Esophagus muscularis mucosa (tissue), 4 donors: ENCODE measurements at regions not wholly inside any gene's neighbourhood (a gene's known extent, or its start where the extent isn't known, plus 50 kb on each side); places are given as distances from the start of the nearest gene placed in this dataset.

Experiments
- DNase-seq: peaks from one replicate; pipeline ENCODE4 v3.0.0-alpha.2; 2017; ENCODE audit errors: extremely low spot score
- H3K27ac ChIP-seq, 4 donors: fragments of 200-600 bp; sonication (generic); replicated peaks in 1 of 4; 1 replicate in 3 of 4; 2 replicates in 1 of 4; pipeline ENCODE4 v1.5.1; 2016 to 2019; ENCODE audit warnings: mild to moderate bottlenecking in 1 of 4
- H3K27me3 ChIP-seq, 4 donors: fragments of 200-600 bp; sonication (generic); one replicate each; pipeline versions ENCODE4 v1.5.1 to v1.6.0; 2016 to 2019
- H3K36me3 ChIP-seq, 4 donors: fragments of 200-600 bp; sonication (generic); one replicate each; pipeline ENCODE4 v1.5.1; 2016 to 2019
- H3K4me1 ChIP-seq, 4 donors: fragments of 200-600 bp; sonication (generic); one replicate each; pipeline ENCODE4 v1.5.1; 2016 to 2019
- H3K4me3 ChIP-seq, 4 donors: fragments of 200-600 bp; sonication (generic); 1 replicate in 2 of 4; 2 replicates in 2 of 4; pipeline ENCODE4 v1.5.1; 2016 to 2019; ENCODE audit warnings: mild to moderate bottlenecking in 4 of 4, moderate library complexity in 1 of 4
- H3K9me3 ChIP-seq, 4 donors: fragments of 200-600 bp; sonication (generic); 1 replicate in 3 of 4; 2 replicates in 1 of 4; pipeline ENCODE4 v1.5.1; 2016 to 2019
- EP300 ChIP-seq: sonication (generic); formaldehyde crosslinking; IDR thresholded peaks from one replicate; pipeline ENCODE4 v1.6.1; 2017; ENCODE audit warnings: antibody characterized with exemption
- POLR2A ChIP-seq: fragments of 450-650 bp; IDR thresholded peaks from one replicate; pipeline ENCODE4 v1.6.1; 2017; ENCODE audit warnings: antibody characterized with exemption, moderate library complexity, mild to moderate bottlenecking, low read depth
- POLR2AphosphoS5 ChIP-seq, 2 donors: sonication (generic); formaldehyde crosslinking; IDR thresholded peaks; one replicate each; pipeline ENCODE4 v1.6.1; 2017; ENCODE audit warnings: antibody characterized with exemption in 2 of 2
- WGBS: methylation state at CpG from one replicate; pipeline ENCODE4 v1.1.5; 2018; 5-methylcytosine and 5-hydroxymethylcytosine counted together
- intact Hi-C: fragments of 100-400 bp; cut with DNase I; formaldehyde crosslinking; loops from one replicate; pipeline ENCODE4 v1.15.1; 2023
- TF ChIP-seq, protein P1 (sequence below), 3 experiments: fragments of 200-600 bp in 2 of 3; fragments of 450-650 bp in 1 of 3; sonication (generic) in 2 of 3; IDR thresholded peaks; one replicate each; pipeline ENCODE4 v1.5.1; 2017 to 2019; ENCODE audit warnings: antibody characterized with exemption in 3 of 3, mild to moderate bottlenecking in 2 of 3, moderate library complexity in 1 of 3

DNA sequence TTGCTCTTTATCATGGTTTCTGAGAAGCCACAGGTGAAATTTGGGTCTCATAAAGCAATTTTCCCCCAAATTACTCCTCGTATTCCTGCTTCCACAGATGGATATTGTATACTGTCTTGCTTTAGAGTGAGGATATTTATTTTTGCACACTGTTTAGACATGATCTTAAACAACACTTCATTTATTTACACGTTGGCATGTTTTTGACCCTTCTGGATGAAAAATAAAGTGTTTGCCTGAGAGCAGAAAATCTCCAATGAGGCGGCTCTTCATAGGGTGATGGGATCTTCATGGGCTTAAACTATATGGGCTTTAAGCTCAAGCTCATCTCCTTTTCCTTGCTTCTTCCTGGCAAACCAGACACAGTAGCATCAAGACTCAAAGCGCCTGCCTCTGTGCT is 148.4 kb downstream of the MACROH2A1 start:
- intact Hi-C loops: no loop called here
- peaks cover 10 to 30% (median 26%) of the 10 kb centered on the region in 4 donors for H3K4me1 ChIP-seq
- H3K36me3 ChIP-seq: no peaks in the 10 kb centered on the region
- DNase-seq: no peak
- whole genome bisulfite sequencing: 71% methylated on average over 4 of the region's 4 CpGs
- no peak overlapping the region for H3K27ac ChIP-seq
- no peaks in the 10 kb centered on the region for H3K9me3 ChIP-seq
- no peak overlapping the region for H3K4me3 ChIP-seq
- no peaks in the 10 kb centered on the region for H3K27me3 ChIP-seq
- no peak for TF ChIP-seq POLR2AphosphoS5 (IDR thresholded peaks at IDR 0.05)

DNA sequence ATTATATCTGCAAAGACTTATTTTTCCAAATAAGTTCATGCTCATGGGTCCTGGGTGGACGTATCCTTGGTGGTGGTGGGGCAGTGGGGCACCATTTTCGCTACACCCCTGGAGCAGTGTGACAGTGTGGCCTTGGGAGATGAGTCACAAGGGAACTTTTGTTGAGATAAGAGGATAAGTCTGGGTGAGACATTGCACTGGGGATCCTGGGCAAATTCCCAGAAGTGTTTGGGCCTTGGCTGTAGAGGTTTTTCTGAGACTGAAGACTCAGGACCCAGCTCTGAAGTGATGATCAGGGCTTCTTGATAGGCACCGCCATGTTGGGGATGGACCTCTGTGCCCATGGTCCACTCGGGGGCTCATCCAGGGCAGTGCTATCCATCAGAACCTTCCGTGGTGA is 149.4 kb downstream of the MACROH2A1 start:
- DNase-seq: peak; percentile 70
- WGBS: 99% methylated on average over 5 of the region's 5 CpGs
- intact Hi-C loops: no loop called here

DNA sequence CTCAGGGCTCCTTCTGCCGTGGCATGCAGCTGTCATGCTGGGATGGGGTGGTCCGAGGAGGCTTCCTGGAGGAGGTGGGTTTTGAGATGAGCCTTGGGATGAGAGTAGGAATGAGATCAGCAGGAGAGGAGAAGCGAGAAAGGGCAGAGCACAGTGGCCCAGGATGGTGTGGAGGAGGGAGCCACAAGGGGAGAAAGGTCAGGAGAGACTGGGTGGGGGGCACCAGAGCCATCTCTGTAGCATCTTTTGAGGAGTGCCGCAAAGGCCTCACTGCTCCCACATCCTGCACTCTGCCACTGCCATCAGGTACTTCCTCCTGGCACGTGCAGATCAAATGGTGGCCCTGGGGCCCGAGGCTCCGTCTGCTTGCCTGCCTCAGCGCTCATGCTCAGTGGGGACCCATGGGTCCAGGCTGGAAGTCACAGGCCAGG is 150.2 kb downstream of the MACROH2A1 start:
- Histone ChIP-seq H3K9me3 (no peaks in the 10 kb centered on the region), H3K4me1 (peaks cover 20 to 46% (median 40%) of the 10 kb centered on the region in 4 donors), H3K4me3 (no peak overlapping the region), H3K27ac (no peak overlapping the region), H3K27me3 (no peaks in the 10 kb centered on the region), H3K36me3 (no peaks in the 10 kb centered on the region)
- intact Hi-C loops: no loop called here
- 92% methylated on average over 7 of the region's 8 CpGs for WGBS
- TF ChIP-seq POLR2A (no peak), EP300 (no peak), POLR2AphosphoS5 (IDR thresholded peaks at IDR 0.05) (no peak)
- TF ChIP-seq, protein P1, sequence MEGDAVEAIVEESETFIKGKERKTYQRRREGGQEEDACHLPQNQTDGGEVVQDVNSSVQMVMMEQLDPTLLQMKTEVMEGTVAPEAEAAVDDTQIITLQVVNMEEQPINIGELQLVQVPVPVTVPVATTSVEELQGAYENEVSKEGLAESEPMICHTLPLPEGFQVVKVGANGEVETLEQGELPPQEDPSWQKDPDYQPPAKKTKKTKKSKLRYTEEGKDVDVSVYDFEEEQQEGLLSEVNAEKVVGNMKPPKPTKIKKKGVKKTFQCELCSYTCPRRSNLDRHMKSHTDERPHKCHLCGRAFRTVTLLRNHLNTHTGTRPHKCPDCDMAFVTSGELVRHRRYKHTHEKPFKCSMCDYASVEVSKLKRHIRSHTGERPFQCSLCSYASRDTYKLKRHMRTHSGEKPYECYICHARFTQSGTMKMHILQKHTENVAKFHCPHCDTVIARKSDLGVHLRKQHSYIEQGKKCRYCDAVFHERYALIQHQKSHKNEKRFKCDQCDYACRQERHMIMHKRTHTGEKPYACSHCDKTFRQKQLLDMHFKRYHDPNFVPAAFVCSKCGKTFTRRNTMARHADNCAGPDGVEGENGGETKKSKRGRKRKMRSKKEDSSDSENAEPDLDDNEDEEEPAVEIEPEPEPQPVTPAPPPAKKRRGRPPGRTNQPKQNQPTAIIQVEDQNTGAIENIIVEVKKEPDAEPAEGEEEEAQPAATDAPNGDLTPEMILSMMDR (IDR thresholded peaks at IDR 0.05): no peak
- peak; percentile 80 for DNase-seq

More for the DNA sequence above, 149.4 kb downstream of the MACROH2A1 start:
- H3K4me1 ChIP-seq: peaks cover 15 to 38% (median 32%) of the 10 kb centered on the region in 4 donors
- TF ChIP-seq POLR2AphosphoS5 (IDR thresholded peaks at IDR 0.05): no peak
- TF ChIP-seq POLR2A: no peak
- no peak for TF ChIP-seq EP300
- TF ChIP-seq, protein P1 (IDR thresholded peaks at IDR 0.05): no peak
- no peaks in the 10 kb centered on the region for H3K9me3 ChIP-seq
- no peaks in the 10 kb centered on the region for H3K27me3 ChIP-seq
- no peaks in the 10 kb centered on the region for H3K36me3 ChIP-seq
- H3K27ac ChIP-seq: no peak overlapping the region
- no peak overlapping the region for H3K4me3 ChIP-seq

DNA sequence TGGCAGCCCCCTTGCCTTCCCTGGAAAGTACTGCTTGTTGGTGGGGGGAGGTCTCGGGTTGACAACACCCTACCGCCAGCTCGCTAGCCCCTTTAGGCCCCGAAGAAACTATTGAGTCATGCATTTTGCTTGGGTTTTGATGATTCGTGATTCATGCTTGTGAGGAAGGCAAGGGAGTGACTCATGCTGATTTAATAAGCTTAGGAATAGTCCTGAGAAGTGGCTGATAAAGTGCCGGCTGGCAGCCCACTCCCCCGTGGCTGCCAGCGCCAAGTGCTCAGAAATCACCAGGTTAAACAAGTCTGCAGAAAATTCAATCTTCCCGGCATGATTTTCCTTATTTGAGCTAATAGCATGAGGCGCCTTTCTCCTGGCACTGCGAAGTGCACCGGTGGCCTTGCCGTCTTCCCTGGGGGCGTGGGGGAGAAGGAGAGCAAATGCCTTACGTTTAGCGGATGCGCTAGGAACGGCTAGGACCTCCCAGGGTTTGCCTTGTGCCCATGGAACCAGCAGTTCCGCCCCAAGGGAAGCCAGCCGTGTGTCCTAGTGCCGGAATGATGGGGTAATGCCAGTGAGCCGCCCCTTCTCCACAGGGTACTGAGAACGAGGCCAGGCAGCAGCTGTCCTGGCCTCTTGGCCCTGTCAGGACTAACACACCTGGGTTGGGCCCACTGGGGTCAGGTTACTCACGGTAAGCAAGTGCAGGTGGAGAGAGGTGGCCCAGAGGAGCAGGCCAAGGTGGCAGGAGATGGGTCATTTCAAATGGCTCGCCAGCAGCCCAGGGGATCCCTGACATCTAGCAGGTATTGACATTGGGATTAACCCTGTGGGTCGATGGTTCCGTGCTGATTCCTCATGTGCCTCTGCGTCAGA is 151.9 kb downstream of the MACROH2A1 start:
- no peaks in the 10 kb centered on the region for H3K36me3 ChIP-seq
- WGBS: 61% methylated on average over 21 of the region's 28 CpGs
- peaks cover 34 to 63% (median 57%) of the 10 kb centered on the region in 4 donors for H3K4me1 ChIP-seq
- DNase-seq: peak; percentile 90
- H3K27ac ChIP-seq: no peak overlapping the region
- H3K27me3 ChIP-seq: no peaks in the 10 kb centered on the region
- intact Hi-C loops: no loop called here
- TF ChIP-seq POLR2AphosphoS5 (IDR thresholded peaks at IDR 0.05): no peak
- TF ChIP-seq POLR2A: no peak
- no peak for TF ChIP-seq EP300
- TF ChIP-seq, protein P1 (IDR thresholded peaks at IDR 0.05): no peak
- H3K9me3 ChIP-seq: no peaks in the 10 kb centered on the region
- H3K4me3 ChIP-seq: no peak overlapping the region

DNA sequence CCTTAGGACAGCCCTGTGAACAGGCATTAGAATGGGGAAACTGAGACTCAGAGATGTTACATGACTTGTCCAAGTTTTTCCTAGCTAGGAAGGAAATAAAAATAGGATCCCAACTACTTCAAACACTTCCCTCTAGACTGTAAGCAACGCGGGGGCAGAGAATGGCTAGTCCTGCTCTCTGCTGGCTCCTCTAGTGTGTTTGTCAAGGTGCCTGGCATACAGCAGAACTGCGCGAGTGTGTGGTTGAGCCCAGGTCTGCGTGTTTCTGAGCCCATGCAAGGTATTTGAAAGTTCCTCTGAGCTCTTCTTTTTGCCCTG is 152.5 kb downstream of the MACROH2A1 start:
- Histone ChIP-seq H3K27ac (no peak overlapping the region), H3K4me3 (no peak overlapping the region), H3K36me3 (no peaks in the 10 kb centered on the region), H3K4me1 (peaks cover 40 to 69% (median 63%) of the 10 kb centered on the region in 4 donors), H3K9me3 (no peaks in the 10 kb centered on the region), H3K27me3 (no peaks in the 10 kb centered on the region)
- DNase-seq: peak; percentile 64
- TF ChIP-seq POLR2AphosphoS5 (IDR thresholded peaks at IDR 0.05) (no peak), POLR2A (no peak), EP300 (no peak)
- TF ChIP-seq, protein P1 (IDR thresholded peaks at IDR 0.05): no peak
- WGBS: 71% methylated on average over 5 of the region's 5 CpGs
- intact Hi-C loops: no loop called here
